IPS DF 6.9 (cell line): ENCODE measurements at regions not wholly inside any gene's neighbourhood (a gene's known extent, or its start where the extent isn't known, plus 50 kb on each side); places are given as distances from the start of the nearest gene placed in this dataset.

ENCODE experiments used
- DNase-seq: peaks from one replicate; pipeline ENCODE4 v3.0.0-alpha.2; 2013; ENCODE audit warnings: low read depth, low spot score
- H3K27ac ChIP-seq: one replicate; pipeline ENCODE4 v1.5.1; 2013; ENCODE audit warnings: low read length, control low read depth
- H3K27me3 ChIP-seq: 2 replicates; pipeline ENCODE4 v1.6.1; 2013; ENCODE audit warnings: mild to moderate bottlenecking, low read length; ENCODE audit not compliant: control insufficient read depth, insufficient read depth
- H3K36me3 ChIP-seq: 2 replicates; pipeline ENCODE4 v1.6.1; 2013; ENCODE audit warnings: low read length; ENCODE audit not compliant: control insufficient read depth, insufficient read depth
- H3K4me1 ChIP-seq: 2 replicates; pipeline ENCODE4 v1.6.1; 2013; ENCODE audit warnings: low read length; ENCODE audit not compliant: control insufficient read depth, insufficient read depth
- H3K4me3 ChIP-seq: 2 replicates; pipeline ENCODE4 v1.5.1; 2013; ENCODE audit warnings: mild to moderate bottlenecking, low read length
- H3K9me3 ChIP-seq: 2 replicates; pipeline ENCODE4 v1.6.1; 2013; ENCODE audit warnings: low read length, inconsistent platforms; ENCODE audit not compliant: control insufficient read depth, insufficient read depth
- WGBS: extraction: QIAGEN DNeasy Blood & Tissue Kit; methylation state at CpG from one replicate; pipeline ENCODE4 v1.1.7; 2013; ENCODE audit warnings: mixed read lengths, missing lambda C conversion rate; ENCODE audit not compliant: insufficient read length, insufficient coverage; 5-methylcytosine and 5-hydroxymethylcytosine counted together

- no peaks in the 10 kb centered on the region for H3K9me3 ChIP-seq
- DNase-seq = no peak
- no peaks in the 10 kb centered on the region for H3K36me3 ChIP-seq
- H3K27ac ChIP-seq = no peak overlapping the region
- no CpG with 5 or more reads among the region's 1 CpG for WGBS
- no peaks in the 10 kb centered on the region for H3K27me3 ChIP-seq
- H3K4me3 ChIP-seq = no peak overlapping the region
- H3K4me1 ChIP-seq = no peaks in the 10 kb centered on the region
Observed at GRCh38 chr6:81694855-81695254, 57.6 kb downstream of the TENT5A start.

DNA sequence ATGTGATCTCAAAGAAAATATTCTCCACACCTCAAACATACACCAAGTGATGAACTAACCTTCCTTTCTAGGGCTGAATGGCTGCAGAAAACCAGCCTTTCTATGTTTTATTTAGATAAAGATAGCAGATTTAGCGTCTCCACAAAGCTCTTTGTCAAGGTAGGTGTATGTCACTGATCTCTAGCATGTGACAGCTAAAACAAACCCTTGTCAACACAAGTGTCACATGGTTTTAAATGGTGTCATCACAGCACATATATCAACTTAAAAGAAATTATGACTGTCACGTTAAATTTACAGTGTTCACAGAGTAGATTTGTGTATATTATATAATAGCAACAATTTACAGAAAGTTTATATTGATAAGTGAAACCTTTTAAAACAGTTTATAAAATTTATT is 58.3 kb downstream of the TENT5A start:
- no peak overlapping the region for H3K4me3 ChIP-seq
- no peaks in the 10 kb centered on the region for H3K9me3 ChIP-seq
- no peaks in the 10 kb centered on the region for H3K4me1 ChIP-seq
- no CpG with 5 or more reads among the region's 2 CpGs for WGBS
- H3K36me3 ChIP-seq = no peaks in the 10 kb centered on the region
- no peaks in the 10 kb centered on the region for H3K27me3 ChIP-seq
- no peak for DNase-seq
- no peak overlapping the region for H3K27ac ChIP-seq

- no peak for DNase-seq
- H3K9me3 ChIP-seq = no peaks in the 10 kb centered on the region
- H3K27me3 ChIP-seq = no peaks in the 10 kb centered on the region
- H3K27ac ChIP-seq = no peak overlapping the region
- H3K4me1 ChIP-seq = no peaks in the 10 kb centered on the region
- no peaks in the 10 kb centered on the region for H3K36me3 ChIP-seq
- H3K4me3 ChIP-seq = no peak overlapping the region
- no CpG with 5 or more reads among the region's 4 CpGs for WGBS
Observed at GRCh38 chr6:81693266-81693665, 59.2 kb downstream of the TENT5A start.

DNA sequence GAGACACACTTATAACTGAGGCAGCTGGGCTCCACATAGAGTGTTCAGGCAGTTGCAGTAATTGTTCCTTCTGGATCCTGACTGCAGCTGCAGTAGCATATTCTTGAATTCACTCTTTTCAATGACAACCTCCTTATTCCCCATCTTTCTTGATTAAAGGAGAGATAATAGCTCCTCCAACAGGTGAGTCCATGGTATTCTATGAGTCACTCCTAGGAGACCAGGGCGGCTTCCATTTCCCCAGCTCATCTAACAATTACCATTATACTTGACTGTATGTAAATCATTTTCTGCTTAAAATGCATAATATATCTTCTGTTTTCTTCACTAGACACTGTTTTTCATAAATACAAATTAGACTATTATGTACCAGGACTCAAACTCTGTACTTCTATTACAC is 62.4 kb downstream of the TENT5A start:
- Histone ChIP-seq H3K27ac (no peak overlapping the region), H3K4me1 (no peaks in the 10 kb centered on the region), H3K36me3 (no peaks in the 10 kb centered on the region), H3K4me3 (no peak overlapping the region), H3K27me3 (no peaks in the 10 kb centered on the region), H3K9me3 (no peaks in the 10 kb centered on the region)
- no CpG with 5 or more reads among the region's 1 CpG for WGBS
- no peak for DNase-seq

GRCh38 chr6:81689580-81689979 is 62.9 kb downstream of the TENT5A start:
- no peak overlapping the region for H3K4me3 ChIP-seq
- H3K9me3 ChIP-seq = no peaks in the 10 kb centered on the region
- no peak for DNase-seq
- H3K36me3 ChIP-seq = no peaks in the 10 kb centered on the region
- no peaks in the 10 kb centered on the region for H3K4me1 ChIP-seq
- H3K27me3 ChIP-seq = no peaks in the 10 kb centered on the region
- H3K27ac ChIP-seq = no peak overlapping the region
- WGBS = no CpG with 5 or more reads among the region's 3 CpGs

DNA sequence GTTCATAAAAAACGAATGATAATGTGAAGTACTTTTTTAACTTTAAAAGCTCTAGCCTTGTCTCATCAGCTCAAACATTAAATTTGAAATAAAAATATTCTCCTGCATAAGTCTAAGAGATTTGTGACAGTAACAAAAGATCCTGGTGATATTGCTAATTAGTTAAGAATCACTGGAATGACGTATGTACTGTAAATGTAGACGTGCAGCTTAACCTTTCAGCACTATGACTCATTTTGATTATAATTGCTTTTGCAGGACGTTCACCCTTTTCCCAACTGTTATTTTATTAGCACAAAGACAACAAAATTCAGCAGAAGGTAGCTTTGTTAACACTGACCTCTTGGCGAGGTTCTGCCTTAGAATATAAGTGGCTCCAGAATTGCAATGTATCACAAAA is 68.6 kb downstream of the TENT5A start:
- no peak for DNase-seq
- no CpG with 5 or more reads among the region's 5 CpGs for WGBS
- H3K4me3 ChIP-seq = no peak overlapping the region
- no peak overlapping the region for H3K27ac ChIP-seq
- H3K9me3 ChIP-seq = no peaks in the 10 kb centered on the region
- no peaks in the 10 kb centered on the region for H3K4me1 ChIP-seq
- no peaks in the 10 kb centered on the region for H3K27me3 ChIP-seq
- H3K36me3 ChIP-seq = no peaks in the 10 kb centered on the region

DNA sequence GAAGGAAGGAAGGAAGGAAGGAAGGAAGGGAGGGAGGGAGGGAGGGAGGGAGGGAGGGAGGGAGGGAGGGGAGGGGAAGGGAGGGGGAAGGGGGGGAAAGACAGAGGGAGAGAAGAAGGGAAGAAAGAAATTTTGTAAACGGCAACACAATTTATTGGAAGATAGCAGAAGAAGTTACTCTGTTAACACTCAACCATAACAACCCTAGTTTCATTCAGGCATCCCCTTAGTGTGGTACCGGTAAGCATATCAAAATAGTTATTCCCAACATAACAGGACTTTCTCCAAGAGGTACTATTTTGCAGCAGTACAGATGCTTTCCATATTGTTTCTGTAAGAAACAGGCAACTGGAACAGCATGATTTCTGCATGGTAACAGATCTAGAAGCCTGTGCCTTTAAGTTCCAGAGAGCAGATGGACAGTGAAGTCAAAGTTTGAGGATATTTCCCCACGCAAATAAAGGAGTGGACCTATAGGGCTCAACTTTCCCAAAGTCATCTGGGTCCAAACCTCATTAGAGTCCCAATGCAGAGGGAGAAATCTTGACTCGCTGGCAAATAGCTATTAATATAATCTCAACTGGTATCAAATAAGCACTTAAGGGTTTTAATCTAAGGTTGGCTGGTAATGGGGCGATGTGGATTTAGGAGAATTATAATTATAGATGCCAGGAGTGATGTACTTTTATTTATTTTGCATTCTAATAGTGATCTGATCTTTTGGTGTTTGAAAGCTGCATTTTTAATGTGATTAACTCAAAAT is 69.4 kb downstream of the TENT5A start:
- Histone ChIP-seq H3K27ac (no peak overlapping the region), H3K9me3 (no peaks in the 10 kb centered on the region), H3K4me3 (no peak overlapping the region), H3K27me3 (no peaks in the 10 kb centered on the region), H3K36me3 (no peaks in the 10 kb centered on the region), H3K4me1 (no peaks in the 10 kb centered on the region)
- 100% methylated on average over 1 of the region's 5 CpGs for WGBS
- no peak for DNase-seq

- Histone ChIP-seq H3K9me3 (no peaks in the 10 kb centered on the region), H3K36me3 (no peaks in the 10 kb centered on the region), H3K27ac (no peak overlapping the region), H3K4me3 (no peak overlapping the region), H3K4me1 (no peaks in the 10 kb centered on the region), H3K27me3 (no peaks in the 10 kb centered on the region)
- no peak for DNase-seq
Observed at GRCh38 chr6:81682235-81682795, 70.2 kb downstream of the TENT5A start.

DNA sequence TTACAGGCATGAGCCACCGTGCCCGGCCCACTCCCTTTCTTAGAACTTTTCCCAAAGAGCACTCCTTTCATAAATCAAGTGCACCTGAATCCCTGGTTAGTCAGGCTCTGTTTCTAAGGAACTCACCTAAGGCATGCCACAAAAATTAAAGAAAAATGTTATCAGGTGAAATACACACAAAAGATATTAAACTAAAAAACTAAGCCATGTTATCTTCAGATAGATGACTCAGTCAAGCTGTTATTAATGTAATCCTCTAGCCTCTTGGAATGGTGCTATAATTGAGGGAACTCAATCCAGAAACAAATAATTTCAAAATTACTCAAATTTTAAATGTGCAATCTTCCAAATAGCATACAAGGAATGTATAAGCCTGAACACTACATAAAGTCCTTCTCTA is 83.0 kb downstream of the TENT5A start:
- Histone ChIP-seq H3K27me3 (no peaks in the 10 kb centered on the region), H3K9me3 (no peaks in the 10 kb centered on the region), H3K36me3 (no peaks in the 10 kb centered on the region), H3K4me3 (no peak overlapping the region), H3K4me1 (no peaks in the 10 kb centered on the region), H3K27ac (no peak overlapping the region)
- no peak for DNase-seq
- no CpG with 5 or more reads among the region's 2 CpGs for WGBS

DNA sequence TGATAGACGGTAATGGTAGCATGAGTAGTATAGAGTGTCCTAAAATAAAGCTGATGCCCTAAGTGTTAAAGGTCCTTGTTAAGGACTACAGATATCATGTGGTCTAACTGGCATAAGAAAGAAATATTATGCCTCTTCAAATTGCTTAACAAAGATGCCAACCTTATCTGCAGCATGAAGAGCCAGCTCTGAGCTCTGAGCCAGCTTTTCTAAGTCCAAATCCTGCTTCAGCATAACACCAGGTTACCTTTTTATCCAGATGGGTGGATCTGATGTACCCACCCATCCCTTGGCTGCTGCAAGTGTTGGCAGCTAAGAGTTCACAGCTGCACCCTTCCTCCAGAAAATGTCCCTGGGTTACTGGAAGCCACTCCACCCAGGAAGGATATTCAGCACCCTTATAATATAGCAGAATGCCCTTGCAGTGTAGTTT is 83.8 kb downstream of the TENT5A start:
- DNase-seq = no peak
- H3K4me3 ChIP-seq = no peak overlapping the region
- H3K36me3 ChIP-seq = no peaks in the 10 kb centered on the region
- H3K27me3 ChIP-seq = no peaks in the 10 kb centered on the region
- H3K4me1 ChIP-seq = no peaks in the 10 kb centered on the region
- WGBS = 100% methylated on average over 1 of the region's 1 CpG
- H3K27ac ChIP-seq = no peak overlapping the region
- no peaks in the 10 kb centered on the region for H3K9me3 ChIP-seq

DNA sequence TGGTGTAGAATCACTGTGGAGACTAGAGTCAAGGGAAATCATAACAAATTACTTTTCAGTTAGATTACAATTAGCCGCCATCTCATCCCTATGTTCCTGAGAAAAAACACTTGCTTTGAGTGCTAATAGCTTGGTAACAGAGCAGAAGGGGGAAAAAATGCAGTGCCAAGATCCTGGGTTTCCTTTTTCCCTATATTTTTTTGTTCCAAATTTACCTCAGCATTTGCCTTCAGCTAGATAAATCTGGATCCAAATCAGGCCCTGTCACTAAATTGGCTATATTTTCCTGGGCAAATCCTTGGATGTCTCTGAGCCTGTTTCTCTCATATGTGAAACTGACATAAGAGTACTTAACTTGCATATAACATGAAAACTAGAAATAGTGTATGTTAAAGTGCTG is 86.0 kb downstream of the TENT5A start:
- no peaks in the 10 kb centered on the region for H3K4me1 ChIP-seq

More for the DNA sequence above, 86.0 kb downstream of the TENT5A start:
- WGBS = no CpG with 5 or more reads among the region's 1 CpG
- Histone ChIP-seq H3K27me3 (no peaks in the 10 kb centered on the region), H3K36me3 (no peaks in the 10 kb centered on the region), H3K27ac (no peak overlapping the region), H3K9me3 (no peaks in the 10 kb centered on the region), H3K4me3 (no peak overlapping the region)
- no peak for DNase-seq
